H1 (cell line): ENCODE measurements at regions not wholly inside any gene's neighbourhood (a gene's known extent, or its start where the extent isn't known, plus 50 kb on each side); places are given as distances from the start of the nearest gene placed in this dataset.

Experiments used
- CTCF ChIA-PET: fragments of 300-600 bp; sonication (Branson Sonifier 250); formaldehyde crosslinking; loops from one replicate; lab custom pipeline; 2021; ENCODE audit not compliant: partially characterized antibody; lab: Charles Lee
- POLR2A ChIA-PET: fragments of 300-600 bp; sonication (Branson Sonifier 250); formaldehyde crosslinking; loops from one replicate; lab custom pipeline; 2021; ENCODE audit warnings: inconsistent platforms; ENCODE audit not compliant: partially characterized antibody; lab: Charles Lee
- DNase-seq, 2 experiments: peaks; one replicate each; pipeline versions ENCODE4 v3.0.0 to v3.0.0-alpha.2; 2010 to 2022; ENCODE audit warnings: low spot score in 2 of 2, low read depth in 1 of 2, mixed read lengths in 1 of 2
- FAIRE-seq: peaks from 2 replicates; lab custom pipeline; 2011; peaks lifted over from hg19 to GRCh38; lab: Jason Lieb, UNC
- H2AFZ ChIP-seq: 2 replicates; pipeline ENCODE4 v1.8.1; 2012; ENCODE audit warnings: low read length, inconsistent platforms
- H2AK5ac ChIP-seq: 2 replicates; pipeline ENCODE4 v1.6.1; 2013; ENCODE audit warnings: low read depth, low read length
- H2BK120ac ChIP-seq: replicated peaks from 2 replicates; pipeline ENCODE3; 2013; ENCODE audit warnings: low read depth, low read length, inconsistent platforms
- H2BK12ac ChIP-seq: 2 replicates; pipeline ENCODE4 v1.6.1; 2013; ENCODE audit warnings: low read depth, low read length
- H2BK15ac ChIP-seq: 2 replicates; pipeline ENCODE4 v1.6.1; 2013; ENCODE audit warnings: low read length
- H2BK20ac ChIP-seq: 2 replicates; pipeline ENCODE4 v1.6.1; 2013; ENCODE audit warnings: low read length
- H2BK5ac ChIP-seq: 2 replicates; pipeline ENCODE4 v1.6.1; 2013; ENCODE audit warnings: low read depth, low read length
- H3K14ac ChIP-seq: 2 replicates; pipeline ENCODE4 v1.6.1; 2013; ENCODE audit warnings: inconsistent platforms; ENCODE audit not compliant: insufficient read length
- H3K18ac ChIP-seq: 2 replicates; pipeline ENCODE4 v1.6.1; 2013; ENCODE audit warnings: low read length; ENCODE audit errors: extremely low read depth
- H3K23ac ChIP-seq: 2 replicates; pipeline ENCODE4 v1.6.1; 2013; ENCODE audit warnings: inconsistent platforms; ENCODE audit not compliant: insufficient read length
- H3K23me2 ChIP-seq: 2 replicates; pipeline ENCODE4 v1.6.1; 2013; ENCODE audit warnings: low read depth, low read length
- H3K27ac ChIP-seq: 2 replicates; pipeline ENCODE4 v1.6.1; 2011; ENCODE audit warnings: low read depth, low read length, inconsistent platforms
- H3K27me3 ChIP-seq, 4 experiments: replicated peaks in 1 of 4; 1 replicate in 1 of 4; 2 replicates in 3 of 4; pipeline versions ENCODE4 v1.6.1 to v1.8.1; 2011 to 2013; ENCODE audit warnings: low read length in 3 of 4, mild to moderate bottlenecking in 3 of 4, inconsistent platforms in 2 of 4, mixed read lengths in 2 of 4, moderate library complexity in 1 of 4; ENCODE audit not compliant: control insufficient read depth in 3 of 4, insufficient read depth in 3 of 4; ENCODE audit errors: extremely low read depth in 1 of 4
- H3K36me3 ChIP-seq, 4 experiments: 2 replicates each; pipeline versions ENCODE4 v1.6.1 to v1.8.1; 2011 to 2013; ENCODE audit warnings: mild to moderate bottlenecking in 4 of 4, low read length in 3 of 4, moderate library complexity in 2 of 4, control low read depth in 1 of 4, inconsistent platforms in 1 of 4; ENCODE audit not compliant: insufficient read depth in 4 of 4, control insufficient read depth in 2 of 4
- H3K4ac ChIP-seq: replicated peaks from 2 replicates; pipeline ENCODE3; 2013; ENCODE audit warnings: low read length, low read depth, mixed read lengths, inconsistent platforms; ENCODE audit not compliant: insufficient read length
- H3K4me1 ChIP-seq, 4 experiments: replicated peaks in 1 of 4; 1 replicate in 1 of 4; 2 replicates in 3 of 4; pipeline versions ENCODE4 v1.6.1 to v1.8.1; 2011 to 2013; ENCODE audit warnings: low read length in 3 of 4, inconsistent platforms in 2 of 4, mixed read lengths in 1 of 4; ENCODE audit not compliant: insufficient read depth in 4 of 4, control insufficient read depth in 3 of 4
- H3K4me2 ChIP-seq, 2 experiments: 2 replicates each; pipeline versions ENCODE4 v1.6.1 to v1.8.1; 2011 to 2013; ENCODE audit warnings: low read depth in 2 of 2, low read length in 2 of 2, control low read depth in 1 of 2, inconsistent platforms in 1 of 2, mild to moderate bottlenecking in 1 of 2; ENCODE audit not compliant: insufficient read depth in 1 of 2
- H3K4me3 ChIP-seq, 4 experiments: fragments of 200-600, 300-600 bp in 1 of 4; sonication (generic), shearing (Covaris generic), sonication (Bioruptor Twin) in 1 of 4; 2 replicates each; pipeline versions ENCODE4 v1.5.1 to v1.8.1; 2011 to 2016; ENCODE audit warnings: low read length in 4 of 4, low read depth in 3 of 4, control low read depth in 2 of 4, inconsistent platforms in 2 of 4, mild to moderate bottlenecking in 2 of 4, mixed read lengths in 1 of 4, moderate library complexity in 1 of 4; ENCODE audit not compliant: insufficient read depth in 2 of 4; ENCODE audit errors: extremely low read depth in 1 of 4
- H3K56ac ChIP-seq: replicated peaks from 2 replicates; pipeline ENCODE3; 2013; ENCODE audit warnings: low read depth, mild to moderate bottlenecking, mixed read lengths, low read length, inconsistent platforms; ENCODE audit not compliant: insufficient read length
- H3K79me1 ChIP-seq: 2 replicates; pipeline ENCODE4 v1.6.1; 2013; ENCODE audit warnings: low read depth, low read length, control low read depth
- H3K79me2 ChIP-seq, 2 experiments: 2 replicates each; pipeline versions ENCODE4 v1.6.1 to v1.8.1; 2012 to 2013; ENCODE audit warnings: low read length in 2 of 2, mild to moderate bottlenecking in 2 of 2, inconsistent platforms in 1 of 2; ENCODE audit not compliant: insufficient read depth in 2 of 2, control insufficient read depth in 1 of 2
- H3K9ac ChIP-seq, 4 experiments: replicated peaks in 1 of 4; 1 replicate in 1 of 4; 2 replicates in 3 of 4; pipeline versions ENCODE4 v1.6.1 to v1.8.1; 2011 to 2013; ENCODE audit warnings: low read depth in 3 of 4, low read length in 3 of 4, control low read depth in 2 of 4, mild to moderate bottlenecking in 2 of 4, moderate library complexity in 2 of 4, inconsistent platforms in 1 of 4; ENCODE audit errors: extremely low read depth in 1 of 4
- H3K9me3 ChIP-seq, 2 experiments: 2 replicates each; pipeline versions ENCODE4 v1.6.1 to v1.8.1; 2012 to 2013; ENCODE audit warnings: mild to moderate bottlenecking in 2 of 2, moderate library complexity in 2 of 2, control low read depth in 1 of 2, inconsistent platforms in 1 of 2, low read depth in 1 of 2, low read length in 1 of 2, mixed read lengths in 1 of 2; ENCODE audit not compliant: insufficient read depth in 2 of 2
- H4K20me1 ChIP-seq, 2 experiments: replicated peaks in 1 of 2; 2 replicates each; pipeline versions ENCODE3 to v1.8.1; 2011 to 2013; ENCODE audit warnings: inconsistent platforms in 2 of 2, low read length in 2 of 2, mild to moderate bottlenecking in 1 of 2; ENCODE audit not compliant: insufficient read depth in 2 of 2, control insufficient read depth in 1 of 2
- H4K5ac ChIP-seq: 2 replicates; pipeline ENCODE4 v1.6.1; 2013; ENCODE audit warnings: low read length, low read depth, mixed read lengths, inconsistent platforms; ENCODE audit not compliant: insufficient read length
- H4K8ac ChIP-seq: 2 replicates; pipeline ENCODE4 v1.8.0; 2013; ENCODE audit warnings: mild to moderate bottlenecking, moderate library complexity, low read length, inconsistent platforms; ENCODE audit not compliant: insufficient read depth; ENCODE audit errors: extremely low read depth
- H4K91ac ChIP-seq: replicated peaks from 2 replicates; pipeline ENCODE3; 2013; ENCODE audit warnings: low read length, mixed read lengths, inconsistent platforms; ENCODE audit not compliant: insufficient read length
- WGBS, 2 experiments: shearing (Covaris generic) in 1 of 2; methylation state at CpG; one replicate each; pipeline versions ENCODE4 v1.1.6 to v1.1.7; 2013 to 2015; ENCODE audit warnings: low lambda C conversion rate in 2 of 2, mixed read lengths in 2 of 2, inconsistent platforms in 1 of 2, low coverage in 1 of 2, missing lambda C conversion rate in 1 of 2; ENCODE audit not compliant: insufficient replicate concordance in 2 of 2, insufficient coverage in 1 of 2, insufficient read length in 1 of 2; ENCODE audit errors: extremely low coverage in 1 of 2, missing lambda C conversion rate in 1 of 2; 5-methylcytosine and 5-hydroxymethylcytosine counted together

GRCh38 chr1:14015917-14016316 is 315.9 kb downstream of the PRDM2 start:
- 88% methylated on average over 4 of the region's 4 CpGs; no CpG with 5 or more reads in 1 of the 2 experiments for WGBS, 2 experiments
- DNase-seq, result no peak
- peaks cover 0 to 3% (median under 1%) of the 10 kb centered on the region in 4 experiments; a peak in 1 of 7 replicates for H3K4me1 ChIP-seq

More at GRCh38 chr1:14015917-14016316, 315.9 kb downstream of the PRDM2 start:
- no peak overlapping the region for H3K27ac ChIP-seq
- H3K36me3 ChIP-seq, result no peaks in the 10 kb centered on the region
- H2AFZ ChIP-seq, result no peak overlapping the region
- no peak overlapping the region for H2BK15ac ChIP-seq
- FAIRE-seq, result no peak
- ChIA-PET CTCF (interaction anchor here (0.6 kb wide), 1 partner anchor 40 kb away, joined by 3 read pairs; no protein-coding TSS in a partner anchor), POLR2A (no interaction called here)
- no peak overlapping the region for H3K14ac ChIP-seq
- no peak overlapping the region for H2BK20ac ChIP-seq
- no peaks in the 10 kb centered on the region for H3K27me3 ChIP-seq
- H3K23ac ChIP-seq, result no peak overlapping the region
- H2BK120ac ChIP-seq, result no peak overlapping the region
- no peaks in the 10 kb centered on the region for H4K20me1 ChIP-seq
- no peak overlapping the region for H4K5ac ChIP-seq
- H3K9ac ChIP-seq, result no peak overlapping the region
- no peak overlapping the region for H3K4me3 ChIP-seq
- H3K4me2 ChIP-seq, result no peak overlapping the region
- no peaks in the 10 kb centered on the region for H3K23me2 ChIP-seq
- H2BK5ac ChIP-seq, result no peak overlapping the region
- no peak overlapping the region for H2AK5ac ChIP-seq
- H3K4ac ChIP-seq, result no peak overlapping the region
- no peak overlapping the region for H4K8ac ChIP-seq
- no peak overlapping the region for H2BK12ac ChIP-seq
- H3K79me2 ChIP-seq, result no peaks in the 10 kb centered on the region
- peaks cover 5 to 11% of the 10 kb centered on the region in 2 experiments; a peak in 2 of 4 replicates for H3K9me3 ChIP-seq
- no peak overlapping the region for H3K56ac ChIP-seq
- no peaks in the 10 kb centered on the region for H3K79me1 ChIP-seq
- no peak overlapping the region for H4K91ac ChIP-seq
- no peak overlapping the region for H3K18ac ChIP-seq
